HEK293 (cell line): ENCODE measurements at regions not wholly inside any gene's neighbourhood (a gene's known extent, or its start where the extent isn't known, plus 50 kb on each side); places are given as distances from the start of the nearest gene placed in this dataset.
A peak's percentile ranks its signal among the peaks of the same experiment; 100 is the strongest.

Experiments
- CTCF ChIA-PET: fragments of 350-600 bp; formaldehyde crosslinking; extraction: SDS; loops from one replicate; lab custom pipeline; 2021; ENCODE audit warnings: antibody characterized with exemption; lab: Yijun Ruan, JAX
- POLR2A ChIA-PET: fragments of 300-600 bp; formaldehyde crosslinking; extraction: SDS; loops from one replicate; lab custom pipeline; 2020; ENCODE audit warnings: antibody characterized with exemption, inconsistent platforms; lab: Yijun Ruan, JAX
- H3K27ac ChIP-seq: fragments of 200-500 bp; sonication (Bioruptor generic); 2 replicates; pipeline ENCODE4 v1.5.1; 2014; ENCODE audit warnings: low read depth, low read length, control low read depth, inconsistent platforms; ENCODE audit errors: extremely low read depth
- H3K36me3 ChIP-seq, 2 experiments: fragments of 200-500 bp in 1 of 2; sonication (Bioruptor generic) in 1 of 2; 1 replicate in 1 of 2; 2 replicates in 1 of 2; pipeline ENCODE4 v1.5.1; 2014 to 2017; ENCODE audit warnings: inconsistent platforms in 2 of 2, low read length in 2 of 2; ENCODE audit not compliant: control insufficient read depth in 2 of 2, insufficient read depth in 1 of 2
- H3K4me1 ChIP-seq: fragments of 200-500 bp; sonication (Bioruptor generic); 2 replicates; pipeline ENCODE4 v1.5.1; 2014; ENCODE audit warnings: mild to moderate bottlenecking, low read length, inconsistent platforms; ENCODE audit not compliant: control insufficient read depth, insufficient read depth
- H3K4me3 ChIP-seq: 2 replicates; pipeline ENCODE4 v1.5.1; 2011; ENCODE audit warnings: low read depth, mild to moderate bottlenecking, control low read depth, low read length, moderate library complexity
- H3K9me3 ChIP-seq: fragments of 200-500 bp; sonication (Bioruptor generic); 2 replicates; pipeline ENCODE4 v1.5.1; 2014; ENCODE audit warnings: low read depth, low read length, inconsistent platforms; ENCODE audit not compliant: control insufficient read depth, insufficient read depth
- OVOL3 ChIP-seq: fragments of 450-650 bp; formaldehyde crosslinking; IDR thresholded peaks from 2 replicates; pipeline ENCODE4 v1.5.1; 2016; ENCODE audit warnings: missing biosample characterization, missing genetic modification characterization
- PRDM1 ChIP-seq: fragments of 450-650 bp; formaldehyde crosslinking; IDR thresholded peaks from 2 replicates; pipeline ENCODE4; 2016; ENCODE audit warnings: missing biosample characterization, missing genetic modification characterization
- ZBTB17 ChIP-seq: fragments of 450-650 bp; formaldehyde crosslinking; IDR thresholded peaks from 2 replicates; pipeline ENCODE4 v1.5.1; 2016; ENCODE audit warnings: missing biosample characterization, missing genetic modification characterization
- ZFP37 ChIP-seq: fragments of 450-650 bp; formaldehyde crosslinking; IDR thresholded peaks from 2 replicates; pipeline ENCODE4 v1.5.1; 2016; ENCODE audit warnings: missing biosample characterization, missing genetic modification characterization
- ZNF169 ChIP-seq: fragments of 450-650 bp; formaldehyde crosslinking; IDR thresholded peaks from 2 replicates; pipeline ENCODE4 v1.5.1; 2016; ENCODE audit warnings: missing biosample characterization, missing genetic modification characterization
- ZNF221 ChIP-seq: fragments of 450-650 bp; formaldehyde crosslinking; IDR thresholded peaks from 2 replicates; pipeline ENCODE4 v1.5.1; 2017; ENCODE audit warnings: missing biosample characterization, missing genetic modification characterization, borderline replicate concordance
- ZNF223 ChIP-seq: fragments of 450-650 bp; formaldehyde crosslinking; IDR thresholded peaks from 2 replicates; pipeline ENCODE4 v1.5.1; 2016; ENCODE audit warnings: missing biosample characterization, missing genetic modification characterization
- ZNF274 ChIP-seq, 2 experiments: fragments of 200-500 bp in 1 of 2; fragments of 450-650 bp in 1 of 2; sonication (Bioruptor generic) in 1 of 2; formaldehyde crosslinking in 1 of 2; IDR thresholded peaks; 2 replicates each; pipeline versions ENCODE4 v1.5.1 to v1.6.1; 2014 to 2016; ENCODE audit warnings: borderline replicate concordance in 1 of 2, inconsistent platforms in 1 of 2, low read length in 1 of 2, missing biosample characterization in 1 of 2, missing genetic modification characterization in 1 of 2
- ZNF473 ChIP-seq: fragments of 450-650 bp; formaldehyde crosslinking; IDR thresholded peaks from 2 replicates; pipeline ENCODE4 v1.5.1; 2017; ENCODE audit warnings: missing biosample characterization, missing genetic modification characterization
- ZNF510 ChIP-seq: fragments of 450-650 bp; formaldehyde crosslinking; IDR thresholded peaks from 2 replicates; pipeline ENCODE4 v1.5.1; 2018; ENCODE audit warnings: mild to moderate bottlenecking, missing genetic modification characterization, missing biosample characterization; ENCODE audit not compliant: insufficient replicate concordance
- ZNF791 ChIP-seq: fragments of 450-650 bp; formaldehyde crosslinking; IDR thresholded peaks from 2 replicates; pipeline ENCODE4 v1.5.1; 2016; ENCODE audit warnings: missing biosample characterization, missing genetic modification characterization
- ZNF837 ChIP-seq: fragments of 450-650 bp; formaldehyde crosslinking; IDR thresholded peaks from 2 replicates; pipeline ENCODE4 v1.5.1; 2016; ENCODE audit warnings: missing biosample characterization, missing genetic modification characterization
- TF ChIP-seq, protein P1 (sequence below): fragments of 450-650 bp; formaldehyde crosslinking; optimal IDR thresholded peaks from 2 replicates; pipeline ENCODE3; 2016; ENCODE audit warnings: missing biosample characterization, mild to moderate bottlenecking, missing genetic modification characterization
- TF ChIP-seq, protein P2 (sequence below): fragments of 450-650 bp; formaldehyde crosslinking; IDR thresholded peaks from 2 replicates; pipeline ENCODE4 v1.5.1; 2016; ENCODE audit warnings: missing biosample characterization, missing genetic modification characterization
- TF ChIP-seq, protein P3 (sequence below): fragments of 450-650 bp; formaldehyde crosslinking; IDR thresholded peaks from 2 replicates; pipeline ENCODE4 v1.5.1; 2016; ENCODE audit warnings: missing biosample characterization, missing genetic modification characterization
- TF ChIP-seq, protein P4 (sequence below): IDR thresholded peaks from 2 replicates; pipeline ENCODE4 v1.6.1; 2011; ENCODE audit warnings: mild to moderate bottlenecking, low read depth, low read length, borderline replicate concordance

DNA sequence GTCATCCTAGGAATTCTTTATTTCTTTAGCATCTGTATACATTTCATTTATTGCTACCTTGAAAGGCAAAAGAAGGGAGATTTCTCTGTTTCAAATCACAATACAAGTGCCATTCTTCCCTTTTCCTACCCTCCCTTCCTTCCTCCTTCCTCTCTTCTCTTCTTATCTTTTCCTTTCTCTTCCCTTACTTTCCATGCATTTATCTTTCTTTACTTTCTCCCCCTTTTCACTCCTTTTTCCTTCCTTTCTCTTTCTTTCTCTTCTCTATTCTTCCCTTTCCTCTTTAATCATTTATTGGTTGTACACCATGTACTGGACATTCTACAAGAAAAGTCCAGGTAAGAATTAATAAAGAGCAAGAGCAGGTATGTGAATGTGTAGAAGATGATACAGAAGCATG lies 251.0 kb upstream of the PEX5L start:
- ChIA-PET CTCF (no interaction called here), POLR2A (no interaction called here)
- Histone ChIP-seq H3K4me1 (no peaks in the 10 kb centered on the region), H3K27ac (no peak overlapping the region), H3K9me3 (no peaks in the 10 kb centered on the region), H3K4me3 (no peak overlapping the region), H3K36me3 (no peaks in the 10 kb centered on the region)
- peak; percentile 98 for TF ChIP-seq PRDM1 (tag by site-specific recombination)
- no peak for TF ChIP-seq ZNF221 (tag by site-specific recombination)

DNA sequence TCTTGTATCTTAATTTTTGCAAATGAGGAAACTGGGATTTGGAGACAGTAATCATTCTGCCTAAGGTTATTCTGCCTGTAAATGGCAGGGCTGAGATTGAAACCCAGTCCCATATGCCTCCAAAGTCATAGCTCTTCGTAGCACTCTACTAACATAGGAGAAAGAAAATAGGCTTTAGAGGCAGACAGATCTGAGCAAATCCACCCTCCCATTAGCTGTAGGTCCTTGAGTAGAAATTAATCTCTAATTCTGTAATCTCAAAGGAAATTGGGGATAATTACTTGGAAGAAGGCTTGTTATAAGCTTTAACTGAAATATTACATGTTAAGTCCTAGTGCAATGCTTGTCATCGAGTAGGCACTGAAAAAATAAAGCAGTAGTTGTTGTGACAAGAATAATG lies 252.1 kb upstream of the PEX5L start:
- Histone ChIP-seq H3K27ac (no peak overlapping the region), H3K9me3 (no peaks in the 10 kb centered on the region), H3K36me3 (no peaks in the 10 kb centered on the region), H3K4me1 (no peaks in the 10 kb centered on the region), H3K4me3 (no peak overlapping the region)
- ChIA-PET POLR2A (no interaction called here), CTCF (no interaction called here)
- TF ChIP-seq, protein P1, sequence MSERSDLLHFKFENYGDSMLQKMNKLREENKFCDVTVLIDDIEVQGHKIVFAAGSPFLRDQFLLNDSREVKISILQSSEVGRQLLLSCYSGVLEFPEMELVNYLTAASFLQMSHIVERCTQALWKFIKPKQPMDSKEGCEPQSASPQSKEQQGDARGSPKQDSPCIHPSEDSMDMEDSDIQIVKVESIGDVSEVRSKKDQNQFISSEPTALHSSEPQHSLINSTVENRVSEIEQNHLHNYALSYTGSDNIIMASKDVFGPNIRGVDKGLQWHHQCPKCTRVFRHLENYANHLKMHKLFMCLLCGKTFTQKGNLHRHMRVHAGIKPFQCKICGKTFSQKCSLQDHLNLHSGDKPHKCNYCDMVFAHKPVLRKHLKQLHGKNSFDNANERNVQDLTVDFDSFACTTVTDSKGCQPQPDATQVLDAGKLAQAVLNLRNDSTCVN (tag by site-specific recombination), result no peak
- no peak for TF ChIP-seq ZNF837 (tag by site-specific recombination)
- TF ChIP-seq, protein P2, sequence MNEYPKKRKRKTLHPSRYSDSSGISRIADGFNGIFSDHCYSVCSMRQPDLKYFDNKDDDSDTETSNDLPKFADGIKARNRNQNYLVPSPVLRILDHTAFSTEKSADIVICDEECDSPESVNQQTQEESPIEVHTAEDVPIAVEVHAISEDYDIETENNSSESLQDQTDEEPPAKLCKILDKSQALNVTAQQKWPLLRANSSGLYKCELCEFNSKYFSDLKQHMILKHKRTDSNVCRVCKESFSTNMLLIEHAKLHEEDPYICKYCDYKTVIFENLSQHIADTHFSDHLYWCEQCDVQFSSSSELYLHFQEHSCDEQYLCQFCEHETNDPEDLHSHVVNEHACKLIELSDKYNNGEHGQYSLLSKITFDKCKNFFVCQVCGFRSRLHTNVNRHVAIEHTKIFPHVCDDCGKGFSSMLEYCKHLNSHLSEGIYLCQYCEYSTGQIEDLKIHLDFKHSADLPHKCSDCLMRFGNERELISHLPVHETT (tag by site-specific recombination), result no peak

DNA sequence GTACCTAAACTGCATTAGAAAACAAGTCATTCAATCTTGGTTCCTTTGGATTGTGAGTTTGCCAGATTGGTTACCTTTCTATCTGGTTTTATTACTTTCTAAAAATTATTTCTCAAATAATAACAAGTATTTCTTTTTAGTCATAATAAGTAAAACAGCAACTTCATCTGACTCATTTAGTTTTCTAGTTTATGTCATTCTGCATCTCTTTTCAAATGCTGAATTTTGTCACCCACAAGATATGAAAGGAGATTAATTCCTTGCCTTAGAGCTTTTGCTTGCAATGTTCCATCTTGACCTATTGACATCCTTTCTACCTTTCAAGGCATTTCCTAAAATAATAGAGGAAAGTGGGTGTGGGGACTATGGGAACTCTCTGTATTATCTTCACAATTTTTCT lies 253.6 kb upstream of the PEX5L start:
- H3K9me3 ChIP-seq, result no peaks in the 10 kb centered on the region
- CTCF ChIA-PET, result no interaction called here
- no peak for TF ChIP-seq ZNF274 (IDR thresholded peaks at IDR 0.05; ENCODE audit: low read length)
- TF ChIP-seq ZNF274 (tag by site-specific recombination; IDR thresholded peaks at IDR 0.05; ENCODE audit: borderline replicate concordance), result no peak
- TF ChIP-seq, protein P3, sequence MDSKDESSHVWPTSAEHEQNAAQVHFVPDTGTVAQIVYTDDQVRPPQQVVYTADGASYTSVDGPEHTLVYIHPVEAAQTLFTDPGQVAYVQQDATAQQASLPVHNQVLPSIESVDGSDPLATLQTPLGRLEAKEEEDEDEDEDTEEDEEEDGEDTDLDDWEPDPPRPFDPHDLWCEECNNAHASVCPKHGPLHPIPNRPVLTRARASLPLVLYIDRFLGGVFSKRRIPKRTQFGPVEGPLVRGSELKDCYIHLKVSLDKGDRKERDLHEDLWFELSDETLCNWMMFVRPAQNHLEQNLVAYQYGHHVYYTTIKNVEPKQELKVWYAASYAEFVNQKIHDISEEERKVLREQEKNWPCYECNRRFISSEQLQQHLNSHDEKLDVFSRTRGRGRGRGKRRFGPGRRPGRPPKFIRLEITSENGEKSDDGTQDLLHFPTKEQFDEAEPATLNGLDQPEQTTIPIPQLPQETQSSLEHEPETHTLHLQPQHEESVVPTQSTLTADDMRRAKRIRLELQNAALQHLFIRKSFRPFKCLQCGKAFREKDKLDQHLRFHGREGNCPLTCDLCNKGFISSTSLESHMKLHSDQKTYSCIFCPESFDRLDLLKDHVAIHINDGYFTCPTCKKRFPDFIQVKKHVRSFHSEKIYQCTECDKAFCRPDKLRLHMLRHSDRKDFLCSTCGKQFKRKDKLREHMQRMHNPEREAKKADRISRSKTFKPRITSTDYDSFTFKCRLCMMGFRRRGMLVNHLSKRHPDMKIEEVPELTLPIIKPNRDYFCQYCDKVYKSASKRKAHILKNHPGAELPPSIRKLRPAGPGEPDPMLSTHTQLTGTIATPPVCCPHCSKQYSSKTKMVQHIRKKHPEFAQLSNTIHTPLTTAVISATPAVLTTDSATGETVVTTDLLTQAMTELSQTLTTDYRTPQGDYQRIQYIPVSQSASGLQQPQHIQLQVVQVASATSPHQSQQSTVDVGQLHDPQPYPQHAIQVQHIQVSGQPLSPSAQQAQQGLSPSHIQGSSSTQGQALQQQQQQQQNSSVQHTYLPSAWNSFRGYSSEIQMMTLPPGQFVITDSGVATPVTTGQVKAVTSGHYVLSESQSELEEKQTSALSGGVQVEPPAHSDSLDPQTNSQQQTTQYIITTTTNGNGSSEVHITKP, result no peak
- no peak for TF ChIP-seq ZFP37 (tag by site-specific recombination)
- TF ChIP-seq OVOL3 (tag by site-specific recombination), result no peak
- no peak for TF ChIP-seq ZNF223 (tag by site-specific recombination)
- no peak for TF ChIP-seq ZBTB17 (tag by site-specific recombination)
- TF ChIP-seq, protein P4, sequence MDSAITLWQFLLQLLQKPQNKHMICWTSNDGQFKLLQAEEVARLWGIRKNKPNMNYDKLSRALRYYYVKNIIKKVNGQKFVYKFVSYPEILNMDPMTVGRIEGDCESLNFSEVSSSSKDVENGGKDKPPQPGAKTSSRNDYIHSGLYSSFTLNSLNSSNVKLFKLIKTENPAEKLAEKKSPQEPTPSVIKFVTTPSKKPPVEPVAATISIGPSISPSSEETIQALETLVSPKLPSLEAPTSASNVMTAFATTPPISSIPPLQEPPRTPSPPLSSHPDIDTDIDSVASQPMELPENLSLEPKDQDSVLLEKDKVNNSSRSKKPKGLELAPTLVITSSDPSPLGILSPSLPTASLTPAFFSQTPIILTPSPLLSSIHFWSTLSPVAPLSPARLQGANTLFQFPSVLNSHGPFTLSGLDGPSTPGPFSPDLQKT, result no peak
- TF ChIP-seq ZNF791 (tag by site-specific recombination), result no peak
- TF ChIP-seq ZNF510 (tag by site-specific recombination), result no peak
- no peak for TF ChIP-seq ZNF169 (tag by site-specific recombination)
- no peak for TF ChIP-seq ZNF473 (tag by site-specific recombination)
- TF ChIP-seq, all 188 proteins: peak for 0
- Histone ChIP-seq H3K36me3 (no peaks in the 10 kb centered on the region), H3K27ac (no peak overlapping the region), H3K4me1 (no peaks in the 10 kb centered on the region), H3K4me3 (no peak overlapping the region)
- POLR2A ChIA-PET, result no interaction called here
